Stimulated activated CD4-positive, alpha-beta T cell treated with anti-CD3 and anti-CD28 coated beads, Interleukin-4, amount 100 ng/mL, for 4 hours (primary cell): ENCODE measurements at regions not wholly inside any gene's neighbourhood (a gene's known extent, or its start where the extent isn't known, plus 50 kb on each side); places are given as distances from the start of the nearest gene placed in this dataset.

ENCODE experiments used
- DNase-seq, 2 experiments: peaks; one replicate each; pipeline ENCODE4 v3.0.0-alpha.2; 2020

GRCh38 chr1:238153939-238154338, 263.2 kb upstream of the ZP4 start:
- DNase-seq, result no peak

GRCh38 chr1:238153253-238153652, 262.5 kb upstream of the ZP4 start:
- no peak for DNase-seq

- no peak for DNase-seq
These were observed 261.4 kb upstream of the ZP4 start for GRCh38 chr1:238152119-238152518.

GRCh38 chr1:238143038-238143437, 252.3 kb upstream of the ZP4 start:
- DNase-seq, result no peak

GRCh38 chr1:238141353-238141752, 250.6 kb upstream of the ZP4 start:
- DNase-seq, result no peak

- no peak for DNase-seq
These were observed 249.0 kb upstream of the ZP4 start for GRCh38 chr1:238139713-238140112.

- DNase-seq, result no peak
These were observed 247.4 kb upstream of the ZP4 start for GRCh38 chr1:238138059-238138626.

- DNase-seq, result no peak
These were observed 245.3 kb upstream of the ZP4 start for GRCh38 chr1:238135708-238136664.

- DNase-seq, result no peak
These were observed 239.0 kb upstream of the ZP4 start for GRCh38 chr1:238129677-238130076.

GRCh38 chr1:238123201-238123600, 232.5 kb upstream of the ZP4 start:
- no peak for DNase-seq

GRCh38 chr1:238119861-238120260, 229.1 kb upstream of the ZP4 start:
- DNase-seq, result no peak

GRCh38 chr1:238119060-238119459, 228.3 kb upstream of the ZP4 start:
- no peak for DNase-seq

- no peak for DNase-seq
These were observed 225.1 kb upstream of the ZP4 start for GRCh38 chr1:238115852-238116251.

- DNase-seq, result no peak
These were observed 222.4 kb upstream of the ZP4 start for GRCh38 chr1:238112952-238113621.

- DNase-seq, result no peak
These were observed 220.8 kb upstream of the ZP4 start for GRCh38 chr1:238111516-238111915.

- DNase-seq, result no peak
These were observed 220.4 kb upstream of the ZP4 start for GRCh38 chr1:238111081-238111480.

GRCh38 chr1:238108417-238108816, 217.7 kb upstream of the ZP4 start:
- no peak for DNase-seq

GRCh38 chr1:238107322-238107721, 216.6 kb upstream of the ZP4 start:
- no peak for DNase-seq

- no peak for DNase-seq
These were observed 214.0 kb upstream of the ZP4 start for GRCh38 chr1:238104752-238105151.

- no peak for DNase-seq
These were observed 211.2 kb upstream of the ZP4 start for GRCh38 chr1:238101923-238102322.

GRCh38 chr1:238099871-238100270, 209.1 kb upstream of the ZP4 start:
- DNase-seq, result no peak

- no peak for DNase-seq
These were observed 198.9 kb upstream of the ZP4 start for GRCh38 chr1:238089615-238090014.

GRCh38 chr1:238088560-238089290, 198.0 kb upstream of the ZP4 start:
- DNase-seq, result no peak
